ENCODE measurements at regions not wholly inside any gene's neighbourhood (a gene's known extent, or its start where the extent isn't known, plus 50 kb on each side); places are given as distances from the start of the nearest gene placed in this dataset.
"Not testable (repeated sequence)": the region's sequence is repeated elsewhere in the genome, so short reads cannot be mapped to it uniquely, and the experiment has no call there.

DNA sequence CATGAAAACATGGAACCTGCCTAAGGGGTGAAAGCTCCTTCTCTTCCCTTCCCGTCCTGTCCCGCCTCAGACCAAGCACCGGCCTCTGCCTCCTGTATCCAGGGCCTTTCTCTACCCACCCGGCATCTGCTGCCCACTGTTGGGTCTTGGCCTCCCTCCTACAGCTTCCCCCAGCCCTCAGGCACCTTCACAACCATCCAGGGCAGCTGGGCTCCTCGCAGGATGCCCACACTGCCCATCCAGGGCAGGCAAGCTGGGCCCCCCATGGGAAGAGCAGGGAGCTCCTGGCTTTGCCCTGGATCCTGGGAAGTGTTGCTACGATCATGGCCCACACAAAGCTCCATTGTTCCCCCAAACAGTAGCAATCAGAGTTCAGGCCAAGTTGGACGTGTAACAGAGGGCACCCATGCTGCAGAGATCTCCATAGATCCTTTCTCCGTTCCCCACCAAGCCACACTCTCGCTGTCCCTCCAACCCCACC, 206.6 kb downstream of the NDUFA10 start:
- H3K4me3 ChIP-seq = no peak overlapping the region
- no peaks in the 10 kb centered on the region for H3K36me3 ChIP-seq
- peaks cover 0 to 24% (median 2%) of the 10 kb centered on the region in 4 donors for H3K4me1 ChIP-seq
- H3K27me3 ChIP-seq = no peaks in the 10 kb centered on the region
- no peak for DNase-seq (ENCODE audit: low spot score in 2 of 2)
- H3K9me3 ChIP-seq = no peaks in the 10 kb centered on the region
- WGBS, 2 donors = 63 to 72% methylated on average over 9 of the region's 9 CpGs
- TF ChIP-seq, protein P1, sequence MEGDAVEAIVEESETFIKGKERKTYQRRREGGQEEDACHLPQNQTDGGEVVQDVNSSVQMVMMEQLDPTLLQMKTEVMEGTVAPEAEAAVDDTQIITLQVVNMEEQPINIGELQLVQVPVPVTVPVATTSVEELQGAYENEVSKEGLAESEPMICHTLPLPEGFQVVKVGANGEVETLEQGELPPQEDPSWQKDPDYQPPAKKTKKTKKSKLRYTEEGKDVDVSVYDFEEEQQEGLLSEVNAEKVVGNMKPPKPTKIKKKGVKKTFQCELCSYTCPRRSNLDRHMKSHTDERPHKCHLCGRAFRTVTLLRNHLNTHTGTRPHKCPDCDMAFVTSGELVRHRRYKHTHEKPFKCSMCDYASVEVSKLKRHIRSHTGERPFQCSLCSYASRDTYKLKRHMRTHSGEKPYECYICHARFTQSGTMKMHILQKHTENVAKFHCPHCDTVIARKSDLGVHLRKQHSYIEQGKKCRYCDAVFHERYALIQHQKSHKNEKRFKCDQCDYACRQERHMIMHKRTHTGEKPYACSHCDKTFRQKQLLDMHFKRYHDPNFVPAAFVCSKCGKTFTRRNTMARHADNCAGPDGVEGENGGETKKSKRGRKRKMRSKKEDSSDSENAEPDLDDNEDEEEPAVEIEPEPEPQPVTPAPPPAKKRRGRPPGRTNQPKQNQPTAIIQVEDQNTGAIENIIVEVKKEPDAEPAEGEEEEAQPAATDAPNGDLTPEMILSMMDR (IDR thresholded peaks at IDR 0.05) = no peak
- no peak for TF ChIP-seq EP300 (IDR thresholded peaks at IDR 0.05)
- TF ChIP-seq POLR2A (IDR thresholded peaks at IDR 0.05) = no peak
- peak overlapping the region in 1 of 4 donors; percentile 18 for H3K27ac ChIP-seq

- DNase-seq (ENCODE audit: low spot score in 2 of 2) = no peak
- H3K27ac ChIP-seq = no peak overlapping the region
- 78 to 89% methylated on average over 5 of the region's 5 CpGs for WGBS, 2 donors
- H3K36me3 ChIP-seq = no peaks in the 10 kb centered on the region
- H3K27me3 ChIP-seq = no peaks in the 10 kb centered on the region
- no peak overlapping the region for H3K4me3 ChIP-seq
- H3K9me3 ChIP-seq = no peaks in the 10 kb centered on the region
- H3K4me1 ChIP-seq = peaks cover 0 to 24% (median 2%) of the 10 kb centered on the region in 4 donors
- TF ChIP-seq, protein P1 (IDR thresholded peaks at IDR 0.05) = no peak
- TF ChIP-seq POLR2A (IDR thresholded peaks at IDR 0.05) (no peak), EP300 (IDR thresholded peaks at IDR 0.05) (no peak)
Observed at GRCh38 chr2:239818086-239818485, 207.1 kb downstream of the NDUFA10 start.

GRCh38 chr2:239817468-239818031, 207.6 kb downstream of the NDUFA10 start:
- H3K27ac ChIP-seq; H3K27me3 ChIP-seq; H3K4me3 ChIP-seq; H3K36me3 ChIP-seq; DNase-seq (ENCODE audit: low spot score in 2 of 2); H3K9me3 ChIP-seq: not testable (repeated sequence)
- whole genome bisulfite sequencing, 2 donors = 78 to 86% methylated on average over 4 to 8 of the region's 8 CpGs
- H3K4me1 ChIP-seq = peaks cover 0 to 24% (median 2%) of the 10 kb centered on the region in 4 donors

DNA sequence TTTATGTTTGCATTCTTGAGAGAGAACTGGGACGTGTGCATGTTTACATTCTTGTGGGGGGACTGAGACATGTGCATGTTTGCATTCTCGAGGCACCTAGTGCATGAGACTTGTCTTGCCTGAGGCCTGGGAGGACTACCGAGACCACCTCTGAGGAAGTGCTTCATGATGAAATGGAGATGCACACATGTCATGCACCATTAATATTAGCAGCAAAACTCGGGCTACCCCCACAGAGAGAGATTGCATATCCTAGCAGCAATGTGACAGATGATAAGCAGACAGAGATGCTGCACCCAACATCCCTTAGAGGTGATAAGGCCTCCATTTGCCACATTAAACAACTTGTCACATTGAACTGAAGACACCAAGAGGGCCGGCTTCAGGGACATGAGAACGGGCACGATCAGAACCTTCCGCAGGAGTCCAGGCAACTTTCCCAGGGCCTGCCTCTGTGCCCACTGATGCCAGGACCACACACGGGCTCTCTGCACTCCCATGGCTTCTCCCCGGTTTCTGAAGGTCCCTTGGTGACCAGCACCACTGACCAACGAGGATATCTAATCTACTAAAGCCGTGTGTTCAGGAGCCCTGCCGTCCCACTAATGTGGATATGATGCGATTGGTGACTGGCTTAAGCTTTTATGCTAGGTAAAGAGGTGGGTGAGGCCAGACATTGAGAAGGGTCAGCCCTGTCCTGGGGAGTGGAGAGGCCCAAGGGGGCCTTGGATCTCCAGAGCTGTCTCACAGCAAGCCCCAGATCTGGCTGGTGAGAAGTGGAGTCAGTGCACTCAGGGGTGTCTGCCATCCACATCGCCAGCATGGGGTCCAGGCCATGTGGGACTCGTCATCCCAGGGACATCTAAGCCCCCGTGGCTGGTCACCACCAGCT, 208.3 kb downstream of the NDUFA10 start:
- WGBS, 2 donors = 71 to 83% methylated on average over 14 to 17 of the region's 17 CpGs
- Histone ChIP-seq H3K27ac (no peak overlapping the region), H3K4me3 (no peak overlapping the region), H3K27me3 (no peaks in the 10 kb centered on the region), H3K4me1 (peaks cover 0 to 24% (median 2%) of the 10 kb centered on the region in 4 donors), H3K36me3 (no peaks in the 10 kb centered on the region), H3K9me3 (no peaks in the 10 kb centered on the region)
- DNase-seq (ENCODE audit: low spot score in 2 of 2) = no peak
- no peak for TF ChIP-seq EP300 (IDR thresholded peaks at IDR 0.05)
- no peak for TF ChIP-seq POLR2A (IDR thresholded peaks at IDR 0.05)
- TF ChIP-seq, protein P1 (IDR thresholded peaks at IDR 0.05) = no peak

DNA sequence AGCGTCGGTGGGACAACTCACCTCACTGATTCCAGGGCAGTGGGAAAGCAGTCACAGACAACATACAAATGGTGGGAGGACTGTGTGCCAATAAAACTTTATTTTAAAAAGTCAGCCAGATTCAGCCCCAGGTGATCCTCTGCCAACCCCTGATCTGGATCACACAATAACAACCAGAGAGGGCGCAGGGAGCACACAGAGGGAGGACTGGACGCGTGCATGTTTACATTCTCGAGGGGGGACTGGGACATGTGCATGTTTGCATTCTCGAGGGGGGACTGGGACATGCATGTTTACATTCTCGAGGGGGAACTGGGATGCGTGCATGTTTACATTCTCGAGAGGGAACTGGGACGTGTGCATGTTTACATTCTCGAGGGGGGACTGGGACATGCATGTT, 209.5 kb downstream of the NDUFA10 start:
- no peak for DNase-seq (ENCODE audit: low spot score in 2 of 2)
- Histone ChIP-seq H3K27me3 (no peaks in the 10 kb centered on the region), H3K4me1 (peaks cover 0 to 24% (median 2%) of the 10 kb centered on the region in 4 donors), H3K36me3 (no peaks in the 10 kb centered on the region), H3K4me3 (no peak overlapping the region), H3K27ac (no peak overlapping the region), H3K9me3 (no peaks in the 10 kb centered on the region)
- TF ChIP-seq, protein P1 (IDR thresholded peaks at IDR 0.05) = no peak
- TF ChIP-seq EP300 (IDR thresholded peaks at IDR 0.05) (no peak), POLR2A (IDR thresholded peaks at IDR 0.05) (no peak)
- WGBS, 2 donors = 57 to 66% methylated on average over 12 of the region's 12 CpGs

All from tibial nerve (tissue), 4 donors.